Prostate gland (tissue), 2 donors: ENCODE measurements at regions not wholly inside any gene's neighbourhood (a gene's known extent, or its start where the extent isn't known, plus 50 kb on each side); places are given as distances from the start of the nearest gene placed in this dataset.

Source experiments
- DNase-seq: peaks from one replicate; pipeline ENCODE4 v3.0.0-alpha.2; 2019; ENCODE audit warnings: low spot score
- H3K27ac ChIP-seq, 2 donors: fragments of 200-600 bp; sonication (generic); 2 replicates each; pipeline ENCODE4 v1.5.1; 2017 to 2019
- H3K27me3 ChIP-seq: fragments of 200-600 bp; sonication (generic); replicated peaks from 2 replicates; pipeline ENCODE4 v1.5.1; 2019; ENCODE audit not compliant: insufficient read depth
- H3K36me3 ChIP-seq, 2 donors: fragments of 200-600 bp; sonication (generic); 1 replicate in 1 of 2; 2 replicates in 1 of 2; pipeline versions ENCODE4 v1.5.1 to v1.8.1; 2017 to 2019
- H3K4me1 ChIP-seq: fragments of 200-600 bp; sonication (generic); replicated peaks from 2 replicates; pipeline ENCODE4 v1.5.1; 2019
- H3K4me3 ChIP-seq, 2 donors: fragments of 200-600 bp; sonication (generic); 2 replicates each; pipeline ENCODE4 v1.5.1; 2017 to 2019
- H3K9me3 ChIP-seq: fragments of 200-600 bp; sonication (generic); 2 replicates; pipeline ENCODE4 v1.5.1; 2017
- CTCF ChIP-seq, 4 experiments: fragments of 200-600 bp in 2 of 4; fragments of 450-650 bp in 2 of 4; sonication (generic) in 2 of 4; IDR thresholded peaks; 1 replicate in 3 of 4; 2 replicates in 1 of 4; pipeline ENCODE4 v1.5.1; 2016 to 2019; ENCODE audit warnings: antibody characterized with exemption in 4 of 4, mild to moderate bottlenecking in 2 of 4, moderate library complexity in 2 of 4
- POLR2A ChIP-seq: fragments of 450-650 bp; IDR thresholded peaks from one replicate; pipeline ENCODE4 v1.6.1; 2016; ENCODE audit warnings: antibody characterized with exemption, mild to moderate bottlenecking
- POLR2AphosphoS5 ChIP-seq: sonication (generic); formaldehyde crosslinking; IDR thresholded peaks from one replicate; pipeline ENCODE4 v1.6.1; 2017; ENCODE audit warnings: antibody characterized with exemption
- WGBS: methylation state at CpG from one replicate; pipeline ENCODE4 v1.1.5; 2018; 5-methylcytosine and 5-hydroxymethylcytosine counted together
- intact Hi-C: fragments of 100-400 bp; cut with DNase I; formaldehyde crosslinking; loops from one replicate; pipeline ENCODE4 v1.14.2; 2022

GRCh38 chr22:49213731-49214352 is 613.8 kb downstream of the BRD1 start:
- no peaks in the 10 kb centered on the region for H3K4me1 ChIP-seq
- whole genome bisulfite sequencing, result 61% methylated on average over 18 of the region's 18 CpGs
- H3K9me3 ChIP-seq, result no peaks in the 10 kb centered on the region
- intact Hi-C loops, result no loop called here
- no peaks in the 10 kb centered on the region for H3K27me3 ChIP-seq
- no peak overlapping the region for H3K4me3 ChIP-seq
- no peak overlapping the region for H3K27ac ChIP-seq
- TF ChIP-seq POLR2A (no peak), CTCF (IDR thresholded peaks at IDR 0.05) (no peak), POLR2AphosphoS5 (no peak)
- DNase-seq, result no peak
- H3K36me3 ChIP-seq, result no peaks in the 10 kb centered on the region

GRCh38 chr22:49212466-49212865 is 615.2 kb downstream of the BRD1 start:
- DNase-seq, result no peak
- no peaks in the 10 kb centered on the region for H3K4me1 ChIP-seq
- WGBS, result 83% methylated on average over 11 of the region's 11 CpGs
- intact Hi-C loops, result no loop called here
- no peak overlapping the region for H3K27ac ChIP-seq
- TF ChIP-seq CTCF (IDR thresholded peaks at IDR 0.05), result no peak
- TF ChIP-seq POLR2A, result no peak
- no peak for TF ChIP-seq POLR2AphosphoS5
- no peaks in the 10 kb centered on the region for H3K9me3 ChIP-seq
- H3K27me3 ChIP-seq, result peaks cover 6% of the 10 kb centered on the region
- H3K4me3 ChIP-seq, result no peak overlapping the region
- no peaks in the 10 kb centered on the region for H3K36me3 ChIP-seq

GRCh38 chr22:49212002-49212401 is 615.7 kb downstream of the BRD1 start:
- 80% methylated on average over 5 of the region's 5 CpGs for WGBS
- intact Hi-C loops, result no loop called here
- TF ChIP-seq POLR2A, result no peak
- no peak for TF ChIP-seq CTCF (IDR thresholded peaks at IDR 0.05)
- no peak for TF ChIP-seq POLR2AphosphoS5
- H3K4me3 ChIP-seq, result no peak overlapping the region
- no peaks in the 10 kb centered on the region for H3K4me1 ChIP-seq
- DNase-seq, result no peak
- H3K9me3 ChIP-seq, result no peaks in the 10 kb centered on the region
- H3K36me3 ChIP-seq, result no peaks in the 10 kb centered on the region
- H3K27me3 ChIP-seq, result peaks cover 10% of the 10 kb centered on the region
- no peak overlapping the region for H3K27ac ChIP-seq

GRCh38 chr22:49211176-49211575 is 616.5 kb downstream of the BRD1 start:
- peaks cover 14% of the 10 kb centered on the region for H3K27me3 ChIP-seq

More at GRCh38 chr22:49211176-49211575, 616.5 kb downstream of the BRD1 start:
- no peak for DNase-seq
- 87% methylated on average over 5 of the region's 5 CpGs for WGBS
- intact Hi-C loops, result no loop called here
- Histone ChIP-seq H3K4me3 (no peak overlapping the region), H3K36me3 (no peaks in the 10 kb centered on the region), H3K27ac (no peak overlapping the region), H3K9me3 (no peaks in the 10 kb centered on the region), H3K4me1 (no peaks in the 10 kb centered on the region)
- TF ChIP-seq POLR2AphosphoS5 (no peak), CTCF (IDR thresholded peaks at IDR 0.05) (no peak), POLR2A (no peak)
